ENCODE measurements at regions not wholly inside any gene's neighbourhood (a gene's known extent, or its start where the extent isn't known, plus 50 kb on each side); places are given as distances from the start of the nearest gene placed in this dataset.

DNA sequence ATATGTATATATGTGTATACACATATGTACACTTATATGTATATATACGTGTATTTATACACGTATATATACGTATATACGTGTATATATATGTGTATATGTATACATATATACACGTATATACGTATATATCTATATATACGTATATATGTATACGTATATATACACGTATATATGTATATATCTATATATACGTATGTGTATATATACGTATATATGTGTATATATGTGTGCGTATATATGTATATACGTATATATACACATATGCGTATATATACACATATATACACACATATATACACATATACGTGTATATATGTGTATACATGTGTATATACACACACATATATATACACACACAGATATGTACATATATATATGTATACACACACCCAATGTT, 348.0 kb upstream of the LCORL start:
- H3K4me1 ChIP-seq, result no peaks in the 10 kb centered on the region

DNA sequence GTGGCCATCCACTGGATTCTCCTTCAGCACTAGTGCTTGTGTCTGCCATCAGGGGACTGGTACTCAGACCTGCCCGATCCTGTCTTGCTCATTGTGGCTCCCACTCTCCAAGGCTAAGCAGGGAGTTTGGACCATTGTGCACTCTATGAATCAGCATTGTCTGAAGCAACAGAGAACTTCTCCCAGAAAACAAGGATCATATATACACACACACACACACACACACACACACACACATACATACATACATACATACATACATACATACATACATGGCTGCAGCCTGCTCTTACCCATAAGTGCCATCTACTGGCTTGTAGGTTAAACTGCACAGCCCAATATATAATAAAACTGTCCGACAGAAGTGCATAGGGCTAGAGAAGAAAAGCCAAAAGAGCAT, 345.3 kb upstream of the LCORL start:
- Histone ChIP-seq H3K27me3 (no peaks in the 10 kb centered on the region), H3K36me3 (no peaks in the 10 kb centered on the region), H3K9me3 (no peaks in the 10 kb centered on the region), H3K4me1 (no peaks in the 10 kb centered on the region), H3K4me3 (no peak overlapping the region), H3K27ac (no peak overlapping the region)
- DNase-seq, result no peak
- TF ChIP-seq, protein P1, sequence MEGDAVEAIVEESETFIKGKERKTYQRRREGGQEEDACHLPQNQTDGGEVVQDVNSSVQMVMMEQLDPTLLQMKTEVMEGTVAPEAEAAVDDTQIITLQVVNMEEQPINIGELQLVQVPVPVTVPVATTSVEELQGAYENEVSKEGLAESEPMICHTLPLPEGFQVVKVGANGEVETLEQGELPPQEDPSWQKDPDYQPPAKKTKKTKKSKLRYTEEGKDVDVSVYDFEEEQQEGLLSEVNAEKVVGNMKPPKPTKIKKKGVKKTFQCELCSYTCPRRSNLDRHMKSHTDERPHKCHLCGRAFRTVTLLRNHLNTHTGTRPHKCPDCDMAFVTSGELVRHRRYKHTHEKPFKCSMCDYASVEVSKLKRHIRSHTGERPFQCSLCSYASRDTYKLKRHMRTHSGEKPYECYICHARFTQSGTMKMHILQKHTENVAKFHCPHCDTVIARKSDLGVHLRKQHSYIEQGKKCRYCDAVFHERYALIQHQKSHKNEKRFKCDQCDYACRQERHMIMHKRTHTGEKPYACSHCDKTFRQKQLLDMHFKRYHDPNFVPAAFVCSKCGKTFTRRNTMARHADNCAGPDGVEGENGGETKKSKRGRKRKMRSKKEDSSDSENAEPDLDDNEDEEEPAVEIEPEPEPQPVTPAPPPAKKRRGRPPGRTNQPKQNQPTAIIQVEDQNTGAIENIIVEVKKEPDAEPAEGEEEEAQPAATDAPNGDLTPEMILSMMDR (IDR thresholded peaks at IDR 0.05), result peak in 5 of 6 experiments; percentile 23 to 55 (median 54)
- TF ChIP-seq POLR2AphosphoS5 (IDR thresholded peaks at IDR 0.05), result no peak
- WGBS, 2 donors, result 47 to 56% methylated on average over 2 of the region's 2 CpGs
- ATAC-seq (ENCODE audit: low FRiP score in 2 of 2), result peak; percentile 34 to 35

More for the DNA sequence above, 348.0 kb upstream of the LCORL start:
- Histone ChIP-seq H3K27me3 (no peaks in the 10 kb centered on the region), H3K27ac (no peak overlapping the region), H3K4me3 (no peak overlapping the region), H3K9me3 (no peaks in the 10 kb centered on the region), H3K36me3 (no peaks in the 10 kb centered on the region)
- TF ChIP-seq EP300 (IDR thresholded peaks at IDR 0.05) (no peak), POLR2AphosphoS5 (IDR thresholded peaks at IDR 0.05) (no peak), POLR2A (IDR thresholded peaks at IDR 0.05) (no peak)
- TF ChIP-seq, protein P1 (IDR thresholded peaks at IDR 0.05), result no peak
- no peak for ATAC-seq (ENCODE audit: low FRiP score in 2 of 2)
- WGBS, 2 donors, result 91% methylated on average over 15 of the region's 15 CpGs
- DNase-seq, result no peak

DNA sequence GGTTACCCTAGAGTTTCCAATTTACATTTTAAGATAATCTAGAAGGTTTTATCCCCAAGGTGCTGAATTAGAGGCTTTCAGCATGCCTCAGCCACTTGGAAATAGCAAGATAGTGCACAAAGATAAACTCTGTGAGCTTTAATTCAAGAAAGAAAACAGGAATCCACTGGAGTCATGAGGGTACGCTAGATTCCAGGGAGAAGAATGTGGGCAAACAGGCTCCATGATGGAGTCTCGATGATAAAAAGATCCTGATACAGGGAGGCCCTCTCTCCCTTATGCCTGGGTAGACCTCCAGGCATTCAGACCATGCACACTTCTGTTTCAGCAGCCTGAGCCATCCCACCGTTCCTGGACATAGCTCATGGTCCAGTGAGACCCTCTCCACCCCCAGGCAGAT, 344.6 kb upstream of the LCORL start:
- no peak for DNase-seq

DNA sequence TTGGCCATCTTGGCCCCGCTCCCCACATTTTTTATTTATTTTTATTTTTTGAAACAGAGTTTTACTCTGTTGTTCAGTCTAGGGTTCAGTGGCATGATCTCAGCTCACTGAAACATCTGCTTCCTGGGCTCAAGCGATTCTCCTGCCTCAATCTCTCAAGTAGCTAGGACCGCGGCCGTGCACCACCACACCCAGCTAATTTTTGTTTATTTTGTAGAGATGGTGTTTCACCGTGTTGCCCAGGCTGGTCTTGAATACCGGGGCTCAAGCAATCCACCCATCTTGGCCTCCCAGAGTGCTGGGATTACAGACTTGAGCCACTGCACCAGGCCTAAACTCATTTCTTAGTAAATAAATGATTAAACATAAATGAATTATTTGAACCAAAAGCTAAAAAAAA, 322.0 kb upstream of the LCORL start:
- no peaks in the 10 kb centered on the region for H3K27me3 ChIP-seq
- WGBS, 2 donors, result 89 to 93% methylated on average over 7 of the region's 7 CpGs
- no peaks in the 10 kb centered on the region for H3K36me3 ChIP-seq
- DNase-seq (no peak), ATAC-seq (ENCODE audit: low FRiP score in 2 of 2) (no peak)
- TF ChIP-seq EP300 (IDR thresholded peaks at IDR 0.05), result no peak
- TF ChIP-seq, protein P1 (IDR thresholded peaks at IDR 0.05), result no peak
- no peak for TF ChIP-seq POLR2A (IDR thresholded peaks at IDR 0.05)
- no peak for TF ChIP-seq POLR2AphosphoS5 (IDR thresholded peaks at IDR 0.05)
- H3K4me3 ChIP-seq, result no peak overlapping the region
- H3K4me1 ChIP-seq, result no peaks in the 10 kb centered on the region
- no peak overlapping the region for H3K27ac ChIP-seq
- H3K9me3 ChIP-seq, result no peaks in the 10 kb centered on the region

More for the DNA sequence above, 344.6 kb upstream of the LCORL start:
- H3K4me3 ChIP-seq, result no peak overlapping the region
- TF ChIP-seq, protein P1 (IDR thresholded peaks at IDR 0.05), result no peak
- TF ChIP-seq POLR2AphosphoS5 (IDR thresholded peaks at IDR 0.05), result no peak
- no peak for TF ChIP-seq POLR2A (IDR thresholded peaks at IDR 0.05)
- no peak for TF ChIP-seq EP300 (IDR thresholded peaks at IDR 0.05)
- no peaks in the 10 kb centered on the region for H3K27me3 ChIP-seq
- no peaks in the 10 kb centered on the region for H3K9me3 ChIP-seq
- WGBS, 2 donors, result 74 to 81% methylated on average over 3 of the region's 3 CpGs
- H3K27ac ChIP-seq, result no peak overlapping the region
- ATAC-seq (ENCODE audit: low FRiP score in 2 of 2), result no peak
- no peaks in the 10 kb centered on the region for H3K4me1 ChIP-seq
- no peaks in the 10 kb centered on the region for H3K36me3 ChIP-seq

DNA sequence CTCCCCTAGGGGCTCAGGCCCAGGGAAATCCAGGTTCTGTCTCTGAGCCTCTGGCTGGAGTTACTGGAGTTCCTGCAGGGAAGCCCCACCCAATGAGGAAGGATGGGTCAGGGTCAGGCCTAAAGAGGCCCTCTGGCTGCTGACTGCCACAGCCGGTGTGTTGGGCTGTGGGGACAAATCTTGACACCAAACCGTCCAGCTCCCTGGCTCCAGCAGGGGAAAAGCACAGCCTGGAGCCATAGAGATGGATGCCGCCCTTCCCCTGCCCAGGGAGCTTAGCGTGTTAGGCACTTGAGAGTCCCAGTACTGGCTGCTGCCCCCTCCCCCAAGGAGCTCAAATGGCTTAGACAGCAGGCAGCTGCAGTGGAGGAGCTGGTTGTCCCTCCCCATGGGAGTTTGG, 321.3 kb upstream of the LCORL start:
- DNase-seq (no peak), ATAC-seq (ENCODE audit: low FRiP score in 2 of 2) (no peak)
- no peaks in the 10 kb centered on the region for H3K36me3 ChIP-seq
- WGBS, 2 donors, result 91% methylated on average over 4 of the region's 4 CpGs; no CpG with 5 or more reads in 1 of the 2 donors
- H3K27me3 ChIP-seq, result no peaks in the 10 kb centered on the region
- TF ChIP-seq, protein P1 (IDR thresholded peaks at IDR 0.05), result no peak
- TF ChIP-seq EP300 (IDR thresholded peaks at IDR 0.05), result no peak
- no peak for TF ChIP-seq POLR2AphosphoS5 (IDR thresholded peaks at IDR 0.05)
- H3K4me3 ChIP-seq, result no peak overlapping the region
- H3K4me1 ChIP-seq, result no peaks in the 10 kb centered on the region
- no peak overlapping the region for H3K27ac ChIP-seq
- H3K9me3 ChIP-seq, result no peaks in the 10 kb centered on the region
